Lung microvascular endothelial cell (primary cell): ENCODE measurements at regions not wholly inside any gene's neighbourhood (a gene's known extent, or its start where the extent isn't known, plus 50 kb on each side); places are given as distances from the start of the nearest gene placed in this dataset.
"Not testable (repeated sequence)": the region's sequence is repeated elsewhere in the genome, so short reads cannot be mapped to it uniquely, and the experiment has no call there.

Experiments
- DNase-seq, 2 donors: peaks; one replicate each; pipeline versions ENCODE4 v3.0.0 to v3.0.0-alpha.2; 2010; ENCODE audit warnings: low read depth in 2 of 2

DNA sequence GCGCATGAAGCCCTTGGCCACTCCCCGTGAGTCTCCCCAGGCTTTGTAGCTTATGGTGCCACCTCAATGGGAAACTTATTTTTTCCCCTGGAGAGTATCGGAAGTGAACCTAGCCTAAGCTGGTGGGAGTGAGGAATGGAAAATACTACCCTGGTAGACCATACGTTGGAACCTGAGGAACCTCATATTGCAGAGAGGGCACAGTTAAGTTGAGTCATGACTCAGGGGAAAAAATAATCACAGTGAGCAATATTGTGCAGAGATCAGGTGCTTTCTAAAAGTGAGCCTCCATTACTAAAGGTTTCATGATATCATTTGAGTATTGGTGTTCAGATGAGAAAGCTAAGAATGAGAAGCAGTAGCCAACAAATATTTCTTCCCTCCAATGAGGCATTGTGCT is 360.5 kb upstream of the NT5C1B start:
- DNase-seq: no peak

DNA sequence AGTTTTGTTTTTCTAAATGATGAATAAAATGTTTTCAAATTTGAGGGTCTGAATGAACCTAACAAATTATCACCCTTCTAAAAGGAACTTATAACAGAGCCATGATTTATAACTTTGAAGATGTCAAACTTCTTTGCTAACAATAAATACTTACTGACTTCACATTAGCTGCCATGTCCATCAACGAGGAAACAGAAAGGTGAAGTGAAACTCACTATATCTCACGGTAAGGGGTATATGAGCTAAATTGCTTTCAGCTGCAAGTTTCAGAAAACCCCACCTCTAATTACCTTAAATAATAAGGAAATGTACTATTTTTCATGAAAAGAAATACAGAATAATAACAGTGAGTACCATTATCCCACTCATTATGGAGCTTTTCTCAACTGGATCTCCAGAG is 350.8 kb upstream of the NT5C1B start:
- no peak for DNase-seq

GRCh38 chr2:18939740-18940139 is 350.4 kb upstream of the NT5C1B start:
- not testable (repeated sequence) for DNase-seq

DNA sequence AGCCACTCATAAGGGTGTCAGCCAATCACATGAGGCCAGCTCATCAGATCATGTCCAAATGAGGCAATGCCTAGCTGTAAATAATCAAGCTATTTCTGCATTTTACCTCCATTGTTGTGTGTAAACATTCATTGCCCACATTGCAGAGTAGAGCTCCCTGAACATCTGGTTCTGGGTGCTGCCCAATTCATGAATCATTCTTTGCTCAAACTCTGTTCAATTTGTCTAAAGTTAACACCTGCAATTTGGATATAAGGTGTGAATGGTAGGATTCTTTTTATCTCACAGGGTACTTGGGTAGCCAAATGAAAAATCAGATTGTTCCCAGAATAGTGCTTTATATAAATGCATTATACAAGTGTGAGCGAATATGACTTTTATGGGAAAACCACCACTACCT is 345.5 kb upstream of the NT5C1B start:
- no peak for DNase-seq

DNA sequence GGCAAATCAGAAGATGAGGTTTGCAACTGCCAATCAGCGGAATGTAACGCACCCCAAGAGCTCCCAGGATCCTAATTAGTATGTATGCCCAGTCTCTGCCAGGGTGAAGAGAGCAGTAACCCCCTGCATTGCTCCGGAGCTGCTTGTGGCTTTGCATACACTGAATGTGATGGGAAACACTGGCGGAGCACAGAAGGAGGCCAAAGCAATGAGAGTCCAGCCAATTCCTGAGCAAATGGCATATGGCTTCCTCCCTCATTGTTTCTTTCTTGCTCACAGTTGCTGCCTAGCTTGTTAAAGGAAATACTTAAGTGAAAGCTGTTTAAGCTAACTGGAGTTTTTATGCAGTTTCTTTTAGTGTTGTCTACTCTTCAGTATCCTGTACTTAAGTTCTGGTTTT is 343.5 kb upstream of the NT5C1B start:
- DNase-seq: peak in 1 of 2 donors; percentile 5

DNA sequence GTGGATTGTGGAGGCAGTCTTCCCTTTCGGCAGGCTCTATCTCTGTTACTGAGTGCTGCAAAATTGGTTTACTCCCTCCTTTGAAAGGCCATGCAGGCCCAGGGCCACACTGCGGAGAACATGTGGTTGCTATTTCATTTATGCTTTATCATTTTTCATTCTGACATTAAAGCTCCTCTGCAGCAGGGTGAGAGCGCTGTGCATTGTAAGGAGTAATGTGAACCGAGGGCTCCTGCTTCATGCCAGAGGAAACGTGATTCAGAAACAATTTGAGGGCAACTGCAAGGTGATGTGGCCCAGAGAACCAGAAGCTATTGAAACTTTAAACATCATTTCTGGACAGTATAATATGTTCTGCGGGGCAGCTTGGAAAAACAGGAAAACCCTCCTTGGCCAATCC is 341.6 kb upstream of the NT5C1B start:
- DNase-seq: no peak

- no peak for DNase-seq
These were observed 338.3 kb upstream of the NT5C1B start for GRCh38 chr2:18927525-18928232.

- DNase-seq: no peak
These were observed 337.5 kb upstream of the NT5C1B start for GRCh38 chr2:18926631-18927524.

DNA sequence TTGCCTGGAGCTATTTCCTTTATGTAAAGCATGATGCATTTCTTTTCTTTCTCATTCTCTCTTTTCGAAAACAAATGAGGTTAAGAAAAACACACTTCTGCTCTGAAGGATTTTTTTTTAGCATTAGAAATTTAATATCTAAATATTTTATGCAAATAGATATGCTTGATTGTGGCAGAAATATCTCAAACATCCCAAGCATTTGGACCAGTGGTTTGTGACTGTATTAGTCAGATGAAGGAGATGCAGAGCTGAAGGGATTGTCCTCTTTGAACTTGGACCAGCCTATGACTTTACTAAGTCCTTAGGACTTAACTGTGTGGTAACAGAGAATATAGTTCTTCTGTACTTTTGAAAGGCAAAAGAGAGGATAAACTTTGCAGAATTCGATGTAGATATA is 335.9 kb upstream of the NT5C1B start:
- DNase-seq: no peak

DNA sequence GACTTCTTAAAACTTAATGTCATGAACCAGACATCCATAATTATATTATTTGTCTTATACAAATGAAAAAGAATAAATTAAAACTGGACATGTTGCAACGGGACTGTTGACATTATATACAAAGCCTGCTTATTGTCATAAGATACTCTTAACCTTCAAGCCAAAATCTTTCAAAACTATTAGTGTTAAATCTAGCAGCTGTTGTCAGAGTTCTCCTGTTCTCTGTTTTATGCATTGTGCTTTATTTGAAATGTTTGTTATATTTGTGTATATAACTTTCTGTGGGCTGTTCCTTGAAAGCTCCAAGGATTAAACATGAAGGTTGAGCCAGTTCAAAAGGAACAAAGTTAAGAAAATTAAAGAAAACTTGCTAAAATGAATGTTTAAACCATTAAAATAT is 335.5 kb upstream of the NT5C1B start:
- no peak for DNase-seq

GRCh38 chr2:18924386-18924785 is 335.0 kb upstream of the NT5C1B start:
- no peak for DNase-seq

- DNase-seq: no peak
These were observed 332.9 kb upstream of the NT5C1B start for GRCh38 chr2:18922276-18922675.

GRCh38 chr2:18918280-18918679 is 328.9 kb upstream of the NT5C1B start:
- DNase-seq: no peak

DNA sequence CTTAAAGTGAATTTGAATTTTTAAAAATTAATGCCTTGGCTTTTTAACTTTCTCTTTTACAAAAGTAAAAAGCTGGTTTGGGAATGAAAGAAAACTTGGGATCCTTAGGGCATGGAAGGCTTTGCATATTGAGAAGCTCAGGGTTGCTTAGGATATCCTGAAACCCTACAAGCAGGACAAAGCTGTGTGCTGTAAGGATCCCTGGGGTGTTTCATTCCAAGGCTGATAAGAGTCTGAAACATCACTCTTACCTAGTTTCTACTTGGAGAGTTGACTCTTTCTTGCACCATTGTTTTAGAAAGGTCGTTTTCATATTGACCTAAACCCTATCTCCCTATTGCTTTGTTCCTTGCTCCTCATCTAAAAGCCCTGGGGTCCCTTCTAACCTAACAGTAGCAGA is 325.9 kb upstream of the NT5C1B start:
- no peak for DNase-seq

GRCh38 chr2:18913512-18913911 is 324.1 kb upstream of the NT5C1B start:
- DNase-seq: no peak

DNA sequence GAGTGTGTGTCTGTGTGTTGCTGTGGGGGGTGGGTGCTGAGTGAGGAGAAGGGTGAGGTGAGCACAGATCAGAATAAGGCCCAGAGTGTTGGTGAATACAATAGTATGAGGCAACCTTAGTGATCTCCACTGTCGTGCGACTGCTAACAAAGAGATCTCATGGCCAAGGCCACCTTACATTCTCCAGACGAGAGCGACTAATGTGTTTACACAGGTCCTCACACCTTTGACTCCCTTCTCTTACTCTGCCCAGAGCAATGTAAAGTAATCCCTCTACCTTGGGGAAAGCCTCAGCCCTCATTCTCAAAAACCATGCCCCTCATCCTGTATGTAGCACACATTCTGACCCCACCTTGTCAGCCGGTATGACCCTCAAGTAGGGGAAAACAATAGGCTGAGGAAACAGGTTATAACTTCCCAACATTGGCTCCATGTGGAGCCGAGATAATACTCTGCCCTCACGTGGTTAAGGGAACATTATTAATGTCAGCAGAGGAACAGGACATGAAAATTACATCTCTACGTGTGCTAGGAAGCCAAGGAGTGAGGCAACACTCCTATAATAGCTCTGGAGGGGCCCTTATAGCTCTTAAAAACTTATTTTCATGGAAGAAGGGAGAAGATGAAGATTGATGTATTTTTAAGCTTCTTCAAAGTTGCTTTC is 323.0 kb upstream of the NT5C1B start:
- peak in 1 of 2 donors; percentile 35 for DNase-seq

DNA sequence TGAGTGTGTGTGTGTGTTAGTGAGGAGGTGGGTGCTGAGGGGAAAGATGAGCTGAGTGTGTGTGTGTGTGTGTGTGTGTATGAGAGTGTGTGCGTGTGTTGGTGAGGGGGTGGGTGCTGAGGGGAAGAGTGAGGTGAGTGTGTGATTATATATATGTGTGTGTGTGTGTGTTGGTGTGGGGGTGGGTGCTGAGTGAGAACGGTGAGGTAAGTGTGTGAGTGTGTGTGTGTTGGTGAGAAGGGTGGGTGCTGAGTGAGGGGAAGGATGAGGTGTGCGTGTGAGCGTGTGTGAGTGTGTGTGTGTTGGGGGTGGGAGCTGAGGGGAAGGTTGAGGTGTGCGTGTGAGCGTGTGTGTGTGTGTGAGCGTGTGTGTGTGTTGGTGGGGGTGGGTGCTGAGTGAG is 322.0 kb upstream of the NT5C1B start:
- DNase-seq: no peak

DNA sequence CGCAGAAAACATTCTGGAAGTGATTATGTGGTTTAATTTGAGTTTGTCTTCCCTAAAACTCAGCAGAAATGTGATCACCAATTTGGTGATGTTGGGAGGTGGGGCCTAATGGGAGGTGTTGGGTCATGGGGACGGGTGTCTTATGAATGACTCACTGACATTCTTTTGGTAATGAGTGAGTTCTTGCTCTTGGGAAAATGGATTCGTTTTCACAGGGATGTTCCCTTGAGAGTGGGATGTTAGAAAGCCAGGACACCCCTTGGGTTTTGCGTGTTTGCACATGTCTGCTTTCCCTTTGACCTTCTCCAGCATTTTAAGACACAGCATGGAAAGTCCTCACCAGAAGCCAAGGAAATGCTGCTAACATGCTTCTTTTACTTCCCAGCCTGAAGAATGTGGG is 321.5 kb upstream of the NT5C1B start:
- DNase-seq: no peak

- DNase-seq: no peak
These were observed 318.6 kb upstream of the NT5C1B start for GRCh38 chr2:18907937-18908336.

- no peak for DNase-seq
These were observed 318.1 kb upstream of the NT5C1B start for GRCh38 chr2:18907508-18907907.

DNA sequence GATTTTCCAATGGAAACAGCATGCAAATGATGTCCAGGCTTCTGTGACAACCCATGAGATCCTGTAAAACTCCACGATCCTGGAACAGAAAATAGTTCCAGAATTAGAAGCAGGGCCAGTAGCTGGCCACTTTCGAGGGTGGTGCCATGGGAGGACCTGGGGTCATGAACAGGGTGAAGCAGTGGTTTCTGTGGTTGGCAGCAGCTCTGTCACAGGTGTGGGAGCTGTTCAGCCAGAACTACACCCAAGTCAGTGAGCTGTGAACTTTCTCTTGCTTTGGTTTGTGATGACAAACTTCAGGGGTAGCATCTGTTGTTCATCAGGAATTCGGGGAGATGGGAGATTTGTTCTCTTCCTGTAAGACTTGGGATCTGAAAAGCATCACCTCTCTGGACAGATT is 314.4 kb upstream of the NT5C1B start:
- DNase-seq: no peak

GRCh38 chr2:18901242-18901641 is 311.9 kb upstream of the NT5C1B start:
- DNase-seq: no peak
